ENCODE measurements at regions not wholly inside any gene's neighbourhood (a gene's known extent, or its start where the extent isn't known, plus 50 kb on each side); places are given as distances from the start of the nearest gene placed in this dataset.

DNA sequence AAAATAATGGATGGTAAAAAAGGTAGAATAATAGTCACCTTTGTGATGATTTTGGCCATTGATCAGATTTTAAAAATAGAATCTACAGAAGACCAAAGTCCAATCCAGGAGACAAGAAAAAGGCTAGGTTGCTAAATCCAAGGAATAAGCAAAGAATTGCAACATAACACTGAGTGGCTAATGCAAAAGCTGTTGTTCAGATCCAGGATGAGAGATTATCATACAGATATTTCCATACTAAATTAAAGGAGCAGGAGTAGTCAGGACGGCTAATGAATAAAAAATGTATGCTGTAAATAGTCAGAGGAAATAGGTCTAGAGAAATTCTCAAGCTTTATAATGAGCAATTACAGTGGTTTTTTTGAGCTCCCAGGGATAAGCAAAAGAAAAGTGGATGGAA is 745.9 kb upstream of the ACVR2A start:
- DNase-seq: no peak

- DNase-seq: no peak
Measured at GRCh38 chr2:147097747-147098146, 747.1 kb upstream of the ACVR2A start.

- no peak for DNase-seq
Measured at GRCh38 chr2:147096671-147097070, 748.2 kb upstream of the ACVR2A start.

DNA sequence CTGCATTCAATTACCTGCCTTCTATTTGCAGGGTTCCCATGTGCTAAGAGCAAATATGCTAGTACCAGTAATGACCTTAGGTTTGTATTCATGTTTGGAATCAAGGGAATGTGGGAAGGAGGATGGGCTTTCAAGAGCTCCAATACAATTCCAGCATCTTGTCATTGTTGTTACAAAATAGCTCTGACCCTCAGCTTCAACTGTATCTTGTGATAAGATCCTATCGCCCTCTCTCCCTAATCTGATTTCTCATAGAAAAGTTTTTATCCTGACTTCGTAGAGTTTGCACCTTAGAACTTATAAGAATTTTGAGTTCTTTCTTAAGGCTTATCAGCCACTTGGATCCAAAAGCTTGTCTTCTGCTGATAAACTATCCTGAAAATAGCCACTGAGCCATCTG is 749.5 kb upstream of the ACVR2A start:
- DNase-seq: no peak

- no peak for DNase-seq
Measured at GRCh38 chr2:147094077-147094476, 750.8 kb upstream of the ACVR2A start.

GRCh38 chr2:147092266-147092665 is 752.6 kb upstream of the ACVR2A start:
- no peak for DNase-seq

GRCh38 chr2:147091448-147091847 is 753.4 kb upstream of the ACVR2A start:
- DNase-seq: no peak

- DNase-seq: no peak
Measured at GRCh38 chr2:147088871-147089270, 756.0 kb upstream of the ACVR2A start.

DNA sequence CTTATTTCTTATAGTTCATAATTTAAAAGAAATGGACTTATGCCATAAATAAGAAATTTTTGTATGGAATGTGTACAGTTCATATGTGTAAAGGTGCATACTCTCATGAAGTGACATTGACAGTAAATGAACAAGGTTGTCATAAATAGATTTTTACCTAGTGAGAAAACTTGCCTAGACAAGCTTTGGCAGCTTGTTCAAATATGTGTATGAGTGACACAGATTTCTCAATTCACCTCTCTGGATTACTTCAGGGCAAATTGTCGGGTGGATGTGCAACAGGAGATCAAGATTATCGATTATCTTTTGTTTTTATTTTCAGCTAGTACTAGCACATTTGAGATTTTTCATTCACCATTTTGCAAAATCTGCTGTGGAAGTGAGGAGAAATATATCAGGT is 758.1 kb upstream of the ACVR2A start:
- DNase-seq: no peak

DNA sequence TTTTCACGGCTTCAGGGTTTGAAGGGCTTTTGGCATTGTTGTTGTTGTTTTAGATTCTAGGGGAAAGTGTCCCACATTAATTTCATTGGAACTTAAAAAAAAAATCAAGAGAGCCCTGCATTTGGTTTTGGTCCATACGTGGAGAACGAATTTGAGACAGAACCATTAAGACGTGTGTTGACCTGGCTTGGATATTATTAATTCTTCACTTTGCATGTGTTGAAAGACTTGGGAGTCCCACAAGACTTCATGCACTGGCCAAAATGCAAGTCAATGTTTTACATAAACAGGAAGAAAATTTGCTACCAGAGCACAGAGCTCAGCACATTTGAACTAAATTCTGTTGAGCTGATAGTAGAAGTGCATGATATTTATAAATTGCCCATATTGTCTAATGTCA is 761.2 kb upstream of the ACVR2A start:
- no peak for DNase-seq

DNA sequence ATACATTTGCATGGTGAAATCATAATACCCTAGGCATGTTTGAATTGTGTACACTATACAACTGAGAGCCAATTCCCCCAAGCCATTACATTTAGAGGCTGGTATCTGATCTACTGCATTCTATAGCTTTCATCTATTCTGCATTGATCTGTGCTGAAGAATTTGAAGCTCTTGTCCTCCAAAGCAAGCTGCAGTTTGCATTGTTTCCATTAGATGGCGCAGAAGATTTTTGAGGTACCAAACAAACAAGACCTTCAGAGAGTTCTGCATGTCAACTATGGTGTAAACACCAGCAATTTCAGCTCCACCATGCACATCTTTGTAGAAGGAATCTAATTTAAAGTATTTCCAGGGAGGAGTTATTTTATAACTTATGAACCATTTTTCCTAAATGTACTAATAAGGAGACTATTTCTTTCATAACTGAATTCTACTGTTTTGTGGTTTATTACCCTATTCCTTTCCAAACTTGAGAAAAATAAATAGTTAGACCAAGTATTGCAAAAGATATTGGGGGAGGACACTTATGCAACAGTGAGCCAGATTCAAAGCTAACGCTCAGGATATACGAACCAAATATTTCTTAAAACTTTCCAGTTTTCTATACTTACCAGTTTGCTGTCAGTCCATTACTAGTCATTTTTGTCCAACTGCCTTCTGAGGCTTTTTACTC is 761.8 kb upstream of the ACVR2A start:
- DNase-seq: peak; percentile 56

- DNase-seq: no peak
Measured at GRCh38 chr2:147081831-147082230, 763.0 kb upstream of the ACVR2A start.

GRCh38 chr2:147076634-147077033 is 768.2 kb upstream of the ACVR2A start:
- no peak for DNase-seq

DNA sequence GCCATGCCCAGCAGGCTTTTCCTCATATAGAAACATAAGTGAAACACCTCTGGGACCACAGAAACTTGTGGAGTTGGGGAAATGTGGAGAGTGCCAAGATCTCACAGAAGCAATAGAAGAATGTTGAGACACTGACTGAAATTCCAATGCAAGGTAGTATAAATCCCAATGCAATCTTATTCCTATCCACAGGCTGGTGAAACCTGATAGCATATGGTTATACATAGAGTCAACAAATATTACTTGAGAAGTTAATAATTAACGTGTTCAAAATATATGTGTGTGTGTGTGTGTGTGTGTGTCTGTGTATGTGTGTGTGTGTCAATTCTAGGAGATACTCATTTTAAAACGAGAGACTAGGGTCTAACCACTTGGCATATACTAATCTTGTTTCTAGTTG is 776.8 kb upstream of the ACVR2A start:
- no peak for DNase-seq

- DNase-seq: no peak
Measured at GRCh38 chr2:147067136-147067535, 777.7 kb upstream of the ACVR2A start.

DNA sequence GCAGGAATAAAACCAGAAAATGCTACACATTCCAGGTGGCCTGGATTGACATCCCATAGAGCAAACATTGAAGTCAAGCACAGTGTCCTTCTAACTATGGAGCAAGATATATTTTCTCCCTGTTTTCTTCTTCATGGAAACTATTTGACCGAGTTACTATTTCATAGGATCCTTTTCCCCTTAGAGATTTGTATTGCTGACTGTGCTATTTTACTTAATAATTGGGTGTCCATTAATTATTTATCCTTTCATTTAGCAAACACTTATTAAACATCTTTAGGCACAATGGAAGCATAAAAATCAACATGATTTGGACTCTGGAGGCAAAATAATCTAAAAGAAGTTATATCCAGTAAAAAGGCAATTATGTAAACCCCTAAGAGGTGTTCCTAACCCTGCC is 782.8 kb upstream of the ACVR2A start:
- no peak for DNase-seq

DNA sequence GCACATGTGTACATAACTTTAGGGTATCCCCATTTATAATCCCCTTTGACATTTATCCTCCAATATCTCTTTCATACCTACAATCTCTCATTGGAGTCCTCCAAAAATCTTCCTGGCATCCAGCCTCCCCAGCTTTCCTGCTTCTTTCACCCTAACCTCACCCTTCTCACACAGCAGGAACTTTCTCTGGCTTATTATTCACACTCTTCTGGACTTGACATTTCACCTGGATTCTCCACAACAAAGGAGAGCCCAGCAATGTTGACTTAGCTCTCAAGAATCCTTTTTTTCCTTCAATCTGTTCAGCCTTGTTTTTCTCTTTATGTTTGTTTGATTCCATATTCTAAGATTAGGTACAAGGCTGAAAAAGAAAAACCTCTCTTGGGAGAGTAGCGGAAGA is 783.6 kb upstream of the ACVR2A start:
- DNase-seq: no peak

DNA sequence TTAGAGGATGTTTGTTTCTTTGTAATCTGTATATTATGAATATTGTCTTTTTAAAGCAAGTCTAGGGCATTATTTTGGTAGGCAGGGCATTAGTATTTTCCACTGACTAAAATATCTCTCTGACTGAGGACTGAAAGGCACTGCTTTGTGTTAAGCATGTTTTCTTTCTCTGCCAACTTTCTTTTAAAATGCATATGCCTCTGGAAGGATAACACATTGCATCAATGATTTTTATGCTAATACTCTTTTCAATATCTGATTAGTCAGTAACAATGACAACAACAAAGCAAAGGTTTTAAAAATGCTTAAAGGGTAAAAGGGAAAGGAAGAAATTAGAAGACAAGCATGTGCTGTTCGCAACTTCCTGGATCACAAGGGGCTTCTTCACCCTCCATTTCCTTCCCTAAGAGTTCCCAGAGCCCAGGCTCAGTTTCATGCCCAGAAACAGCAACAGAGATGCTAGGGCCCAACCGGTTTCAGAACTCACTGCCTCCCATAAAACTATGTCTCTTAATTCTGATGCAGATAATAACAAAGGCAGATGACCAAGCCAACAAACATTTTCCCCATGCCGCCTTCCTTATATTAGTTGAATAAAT is 786.8 kb upstream of the ACVR2A start:
- no peak for DNase-seq

- no peak for DNase-seq
Measured at GRCh38 chr2:147051814-147052213, 793.0 kb upstream of the ACVR2A start.

DNA sequence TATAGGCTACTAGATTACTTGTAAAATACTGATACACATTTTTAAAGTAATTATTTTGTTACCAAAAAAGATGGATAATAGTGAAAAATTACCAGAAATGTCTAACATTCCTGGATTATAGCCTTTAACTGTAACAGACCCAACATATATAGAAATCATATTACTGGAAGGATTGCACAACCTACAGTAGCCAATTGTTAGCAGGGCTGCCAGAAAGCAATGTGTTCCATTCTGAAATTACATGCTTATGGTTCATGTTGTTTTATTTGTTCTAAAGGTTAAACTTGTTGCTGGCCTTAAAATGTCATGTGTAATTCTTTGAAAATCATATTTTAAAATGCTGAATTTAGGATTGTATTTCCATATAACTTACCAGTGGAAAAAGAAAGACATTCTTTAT is 793.6 kb upstream of the ACVR2A start:
- no peak for DNase-seq

DNA sequence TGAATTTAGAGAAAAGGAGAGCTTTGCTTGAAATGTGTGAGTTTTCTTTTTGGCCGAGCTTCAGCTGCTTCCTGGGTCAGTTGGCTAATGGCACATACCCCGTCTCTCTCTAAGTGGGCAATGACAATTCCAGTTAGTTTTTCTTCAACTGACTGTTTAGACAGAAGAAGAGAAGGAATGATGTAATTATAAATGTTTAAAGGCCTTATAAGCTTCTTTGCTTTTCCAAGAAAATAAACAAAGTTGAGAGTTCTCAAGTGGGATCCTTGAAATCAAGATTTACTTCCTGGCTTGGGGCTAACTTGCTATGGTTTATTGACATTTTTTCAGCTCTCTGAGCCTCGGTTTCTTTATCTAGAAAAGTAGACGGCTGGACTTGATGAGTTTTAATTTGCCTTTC is 794.9 kb upstream of the ACVR2A start:
- DNase-seq: no peak

- DNase-seq: no peak
Measured at GRCh38 chr2:147046473-147046872, 798.4 kb upstream of the ACVR2A start.

- DNase-seq: peak; percentile 58
Measured at GRCh38 chr2:147045113-147045512, 799.7 kb upstream of the ACVR2A start.

GRCh38 chr2:147041121-147041494 is 803.7 kb upstream of the ACVR2A start:
- no peak for DNase-seq

All from NCI-H146 (cell line).